ENCODE measurements at regions not wholly inside any gene's neighbourhood (a gene's known extent, or its start where the extent isn't known, plus 50 kb on each side); places are given as distances from the start of the nearest gene placed in this dataset.

DNA sequence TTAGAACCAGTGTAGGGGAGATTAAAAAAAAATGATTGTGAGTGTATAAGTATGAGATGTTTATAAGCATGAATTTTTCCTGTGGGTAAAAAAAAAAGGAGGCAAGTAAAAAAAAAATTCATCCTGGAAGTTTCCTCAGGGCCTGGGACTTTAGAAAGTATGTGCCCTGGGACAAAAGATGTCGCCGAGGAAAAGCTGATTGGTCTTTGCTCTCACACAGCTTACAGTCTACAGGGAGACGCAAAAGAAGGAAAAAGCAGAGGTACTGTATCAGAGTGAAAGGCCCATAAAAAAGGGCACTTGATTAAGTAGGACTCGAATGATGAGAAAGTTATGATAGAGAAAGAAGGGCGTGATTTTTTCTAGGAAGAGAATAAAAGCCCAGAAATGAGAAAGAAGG, 501.4 kb upstream of the MEF2C start:
- no peak for DNase-seq

DNA sequence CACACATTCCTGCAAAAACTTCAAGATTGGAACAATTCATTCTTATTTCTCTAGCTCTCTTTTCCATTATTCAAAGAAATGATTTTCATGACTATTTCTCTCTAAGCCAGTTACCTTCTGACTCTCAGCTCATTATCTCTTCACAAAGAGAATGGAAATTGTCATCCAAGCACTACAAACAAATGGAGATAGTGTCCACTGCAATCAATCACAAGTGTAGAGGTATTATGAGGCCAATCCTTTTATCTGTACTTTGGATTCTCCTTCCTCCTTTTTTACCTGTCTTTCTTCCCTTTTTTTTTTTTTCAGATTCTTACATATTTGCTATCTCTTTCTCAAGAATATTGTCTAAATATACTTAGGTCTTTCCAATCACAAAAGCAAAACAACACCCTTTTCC, 497.7 kb upstream of the MEF2C start:
- no peak for DNase-seq

DNA sequence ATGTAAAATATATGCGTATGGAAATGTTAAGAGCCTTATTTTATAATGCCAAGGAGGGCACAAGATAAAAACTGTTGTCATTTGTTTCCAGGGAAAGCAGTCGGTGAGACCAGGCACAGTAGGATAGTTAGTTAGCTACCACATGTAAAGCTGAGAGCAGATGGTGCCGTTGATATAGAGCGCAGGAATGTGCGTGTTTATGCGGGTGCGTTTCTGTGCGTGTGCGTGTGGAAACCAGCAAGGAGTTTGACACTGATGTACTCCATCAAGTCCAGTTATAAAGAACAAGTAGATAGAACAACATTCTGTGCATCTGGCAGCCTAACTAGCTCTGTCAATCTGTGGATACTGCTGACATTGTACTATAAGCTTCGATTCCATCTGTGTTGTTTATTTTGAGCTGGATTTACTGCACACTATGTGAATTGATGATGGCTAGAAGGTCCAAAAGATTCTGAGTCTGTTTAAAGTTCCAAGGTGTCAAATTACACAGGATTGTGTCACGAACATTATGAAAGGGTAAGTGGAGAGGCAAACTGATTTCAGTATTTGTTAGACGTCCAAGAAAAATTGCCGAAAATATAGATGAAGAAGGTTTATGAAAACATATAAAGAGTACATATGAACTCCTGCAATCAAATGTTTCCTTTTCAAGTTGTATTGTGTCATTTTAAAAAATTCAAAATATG, 494.9 kb upstream of the MEF2C start:
- DNase-seq: no peak

- DNase-seq: no peak
These were observed 492.0 kb upstream of the MEF2C start for GRCh38 chr5:89374818-89375521.

DNA sequence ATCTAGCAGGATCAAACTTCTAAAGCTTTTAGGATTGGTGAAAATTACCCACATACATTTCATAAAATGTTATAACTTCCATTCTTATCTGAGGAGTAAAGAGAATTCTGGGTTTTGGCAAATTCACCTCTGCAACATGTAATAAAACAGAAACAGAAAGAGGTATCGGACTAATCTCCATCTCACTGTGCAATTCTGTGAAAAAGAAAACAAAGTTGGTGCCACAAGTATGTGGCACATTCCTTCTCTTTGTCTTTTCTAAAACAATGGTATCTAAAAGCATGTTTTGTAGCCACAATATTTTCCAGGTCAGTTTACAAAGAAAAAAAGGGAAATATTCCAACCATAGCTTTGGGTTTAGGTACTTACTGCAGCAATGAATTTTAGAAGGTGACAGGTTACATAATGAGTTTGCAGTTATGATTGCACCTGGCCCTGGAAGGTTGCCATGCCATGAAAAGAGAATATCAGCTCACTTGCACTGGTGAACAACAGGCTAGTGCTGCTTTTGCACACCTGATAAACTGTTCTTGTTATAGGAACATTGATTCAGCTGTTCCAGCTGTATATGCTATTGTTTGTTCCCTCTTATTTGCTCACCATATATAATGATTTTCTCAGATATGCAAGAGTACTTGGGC, 491.3 kb upstream of the MEF2C start:
- DNase-seq: no peak

GRCh38 chr5:89372176-89372575, 489.2 kb upstream of the MEF2C start:
- no peak for DNase-seq

DNA sequence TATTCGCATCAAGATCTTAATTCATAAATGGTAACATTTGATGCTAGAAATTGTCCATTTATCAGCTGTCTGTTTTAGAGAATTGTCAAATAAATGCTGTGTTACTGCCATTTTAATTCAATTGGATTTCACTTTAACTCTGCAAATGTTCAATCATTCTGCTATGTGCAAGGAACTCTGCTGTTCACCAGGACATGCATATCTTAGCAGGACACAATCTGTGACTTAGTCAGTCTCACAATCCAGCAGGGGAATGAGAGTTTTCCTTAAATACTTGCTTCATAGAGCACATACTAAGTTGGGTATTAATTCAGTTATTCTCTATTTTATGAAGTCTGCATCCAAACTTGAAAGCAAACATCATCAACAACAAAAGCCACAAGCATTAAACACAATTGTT, 488.7 kb upstream of the MEF2C start:
- no peak for DNase-seq

GRCh38 chr5:89359046-89359445, 476.1 kb upstream of the MEF2C start:
- no peak for DNase-seq

GRCh38 chr5:89353837-89354551, 471.0 kb upstream of the MEF2C start:
- no peak for DNase-seq

DNA sequence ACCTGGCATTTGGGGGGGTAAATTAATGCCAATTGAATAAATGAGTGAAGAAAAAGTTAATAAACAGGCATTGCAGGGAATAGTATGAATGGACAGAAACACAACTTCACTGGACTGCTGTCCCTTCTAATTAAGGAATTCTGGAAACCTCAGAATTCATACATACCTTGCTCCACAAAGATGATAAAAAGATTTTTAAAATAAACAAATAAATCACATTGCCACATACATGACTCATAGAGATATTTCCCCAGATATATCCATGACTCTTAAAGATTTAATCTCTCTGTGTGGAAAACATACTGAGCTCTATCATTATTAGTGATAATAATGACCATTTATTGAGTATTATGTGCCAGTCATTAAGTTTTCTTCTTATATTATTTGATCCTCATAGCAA, 469.0 kb upstream of the MEF2C start:
- no peak for DNase-seq

- DNase-seq: no peak
These were observed 468.2 kb upstream of the MEF2C start for GRCh38 chr5:89351222-89351621.

GRCh38 chr5:89350684-89351083, 467.7 kb upstream of the MEF2C start:
- DNase-seq: no peak

- DNase-seq: no peak
These were observed 466.4 kb upstream of the MEF2C start for GRCh38 chr5:89349246-89349980.

GRCh38 chr5:89346573-89346972, 463.6 kb upstream of the MEF2C start:
- no peak for DNase-seq

- DNase-seq: no peak
These were observed 460.7 kb upstream of the MEF2C start for GRCh38 chr5:89343666-89344065.

DNA sequence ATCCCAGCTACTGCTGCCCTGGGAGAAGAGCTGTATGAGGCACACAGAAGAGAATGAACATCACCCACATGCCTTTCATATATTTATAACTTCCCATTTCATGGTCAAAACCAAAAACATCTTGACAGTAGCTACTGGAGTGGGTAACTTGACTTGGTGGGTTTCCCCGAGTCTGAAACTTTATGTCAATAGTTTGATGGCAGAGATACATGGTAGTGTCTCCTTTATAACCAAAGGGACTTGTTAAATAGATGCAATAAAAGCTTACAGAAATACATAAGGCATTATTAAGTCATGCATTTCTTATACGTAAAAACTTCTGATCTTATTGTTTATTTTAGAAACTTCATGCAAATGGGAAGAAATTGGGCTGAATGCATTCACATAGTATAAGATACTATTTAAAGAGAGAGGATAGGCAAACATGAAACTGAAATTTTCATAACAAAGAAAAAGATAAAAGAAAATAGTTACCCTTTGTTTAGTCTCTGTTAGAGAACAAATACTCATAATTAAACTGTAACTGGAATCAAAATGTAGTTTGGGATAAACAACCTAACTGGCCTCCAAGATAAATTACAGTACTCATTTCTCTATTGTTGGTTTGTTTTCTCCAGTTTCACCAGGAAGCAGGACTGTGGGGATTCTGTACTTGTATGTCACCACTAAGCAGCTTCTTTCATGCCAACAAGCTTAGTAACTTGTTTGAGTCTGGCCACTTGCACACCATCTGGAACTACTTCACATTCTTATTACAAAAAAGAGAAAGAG, 459.3 kb upstream of the MEF2C start:
- DNase-seq: no peak

DNA sequence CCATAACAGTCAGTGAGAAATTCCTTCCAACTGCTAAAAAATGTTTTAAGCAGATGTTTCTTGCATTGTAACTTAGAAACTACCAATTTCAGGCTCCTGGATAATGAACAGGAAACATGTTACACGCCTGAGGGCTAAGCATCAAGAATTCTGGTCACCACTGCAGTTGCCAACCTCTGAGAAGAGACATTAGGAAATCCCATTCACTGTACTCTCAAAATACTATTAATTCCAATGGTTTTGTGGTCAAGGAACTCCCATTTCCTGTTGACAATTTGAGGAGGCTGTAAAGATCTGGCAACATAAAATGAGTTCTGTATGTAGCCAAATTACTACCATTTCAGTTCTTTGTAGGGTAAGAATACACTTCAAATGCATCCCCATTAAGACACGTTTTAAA, 456.0 kb upstream of the MEF2C start:
- DNase-seq: no peak

- no peak for DNase-seq
These were observed 453.1 kb upstream of the MEF2C start for GRCh38 chr5:89336111-89336510.

GRCh38 chr5:89330140-89330539, 447.2 kb upstream of the MEF2C start:
- no peak for DNase-seq

GRCh38 chr5:89327608-89328007, 444.6 kb upstream of the MEF2C start:
- no peak for DNase-seq

- no peak for DNase-seq
These were observed 442.0 kb upstream of the MEF2C start for GRCh38 chr5:89324990-89325389.
